ENCODE measurements at regions not wholly inside any gene's neighbourhood (a gene's known extent, or its start where the extent isn't known, plus 50 kb on each side); places are given as distances from the start of the nearest gene placed in this dataset.

DNA sequence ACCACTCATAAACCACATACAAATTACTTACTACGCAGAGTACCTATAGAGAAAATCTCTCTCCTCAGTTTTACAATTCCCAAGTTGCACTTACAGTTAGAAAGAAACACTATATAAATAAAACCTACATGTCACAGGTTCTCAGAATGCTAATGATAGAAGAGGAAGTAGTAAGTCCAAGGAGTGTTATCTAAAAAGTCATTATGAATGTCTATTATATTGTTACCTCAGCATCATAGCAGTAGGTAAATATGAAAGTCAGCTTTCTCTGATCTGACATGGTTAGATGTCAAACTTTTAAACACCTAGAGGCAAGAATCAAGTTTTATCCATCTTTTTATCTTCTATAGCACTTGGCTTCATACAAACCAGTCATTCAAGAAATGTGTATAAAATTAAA, 163.2 kb upstream of the FAM241A start:
- TF ChIP-seq CTCF (optimal IDR thresholded peaks at IDR 0.05 in 1 of 3, IDR thresholded peaks at IDR 0.05 in 1 of 3, conservative IDR thresholded peaks at IDR 0.05 in 1 of 3; ENCODE audit: extremely low read depth in 1 of 3, insufficient read depth in 2 of 3, low read length in 3 of 3), result no peak
- no peak for TF ChIP-seq EZH2 (IDR thresholded peaks at IDR 0.05; ENCODE audit: low read length)

Measured in keratinocyte (primary cell).